COLO829 (cell line): ENCODE measurements at regions not wholly inside any gene's neighbourhood (a gene's known extent, or its start where the extent isn't known, plus 50 kb on each side); places are given as distances from the start of the nearest gene placed in this dataset.

Experiments
- DNase-seq: peaks from one replicate; pipeline ENCODE4 v3.0.0; 2012; ENCODE audit warnings: low spot score

GRCh38 chr13:33518452-33518851, 232.9 kb upstream of the STARD13 start:
- no peak for DNase-seq

- DNase-seq, result no peak
These were observed 234.3 kb upstream of the STARD13 start for GRCh38 chr13:33519561-33520467.

GRCh38 chr13:33520468-33520839, 234.9 kb upstream of the STARD13 start:
- no peak for DNase-seq

GRCh38 chr13:33524086-33524485, 238.5 kb upstream of the STARD13 start:
- DNase-seq, result no peak

GRCh38 chr13:33525763-33526162, 240.2 kb upstream of the STARD13 start:
- DNase-seq, result no peak

- no peak for DNase-seq
These were observed 241.2 kb upstream of the STARD13 start for GRCh38 chr13:33526718-33527117.

- no peak for DNase-seq
These were observed 243.3 kb upstream of the STARD13 start for GRCh38 chr13:33528896-33529295.

- DNase-seq, result no peak
These were observed 245.9 kb upstream of the STARD13 start for GRCh38 chr13:33531484-33531883.

GRCh38 chr13:33535061-33535460, 249.5 kb upstream of the STARD13 start:
- no peak for DNase-seq

- no peak for DNase-seq
These were observed 251.0 kb upstream of the STARD13 start for GRCh38 chr13:33536601-33537000.

- DNase-seq, result no peak
These were observed 251.5 kb upstream of the STARD13 start for GRCh38 chr13:33537026-33537425.

- no peak for DNase-seq
These were observed 252.1 kb upstream of the STARD13 start for GRCh38 chr13:33537676-33538075.

GRCh38 chr13:33541456-33541855, 255.9 kb upstream of the STARD13 start:
- no peak for DNase-seq

- DNase-seq, result no peak
These were observed 256.4 kb upstream of the STARD13 start for GRCh38 chr13:33541962-33542308.

GRCh38 chr13:33542309-33543088, 256.9 kb upstream of the STARD13 start:
- peak; percentile 93 for DNase-seq

- no peak for DNase-seq
These were observed 257.5 kb upstream of the STARD13 start for GRCh38 chr13:33543089-33543459.

GRCh38 chr13:33543631-33544265, 258.2 kb upstream of the STARD13 start:
- DNase-seq, result no peak

- DNase-seq, result no peak
These were observed 258.8 kb upstream of the STARD13 start for GRCh38 chr13:33544308-33544707.

- no peak for DNase-seq
These were observed 259.9 kb upstream of the STARD13 start for GRCh38 chr13:33545492-33545891.

GRCh38 chr13:33547035-33547434, 261.5 kb upstream of the STARD13 start:
- no peak for DNase-seq

GRCh38 chr13:33548069-33548468, 262.5 kb upstream of the STARD13 start:
- DNase-seq, result no peak

- no peak for DNase-seq
These were observed 264.7 kb upstream of the STARD13 start for GRCh38 chr13:33550276-33550675.

GRCh38 chr13:33550885-33551284, 265.3 kb upstream of the STARD13 start:
- no peak for DNase-seq
